Uterus (tissue), 3 donors: ENCODE measurements at regions not wholly inside any gene's neighbourhood (a gene's known extent, or its start where the extent isn't known, plus 50 kb on each side); places are given as distances from the start of the nearest gene placed in this dataset.
A peak's percentile ranks its signal among the peaks of the same experiment; 100 is the strongest.

Experiments
- DNase-seq, 2 donors: peaks; one replicate each; pipeline ENCODE4 v3.0.0-alpha.2; 2019 to 2020
- H3K27ac ChIP-seq, 2 donors: fragments of 200-600 bp; sonication (generic); 1 replicate in 1 of 2; 2 replicates in 1 of 2; pipeline ENCODE4 v1.5.1; 2016 to 2018
- H3K27me3 ChIP-seq, 2 donors: fragments of 200-600 bp; sonication (generic); one replicate each; pipeline ENCODE4 v1.5.1; 2018 to 2019; ENCODE audit warnings: control low read depth in 1 of 2
- H3K36me3 ChIP-seq, 2 donors: fragments of 200-600 bp; sonication (generic); one replicate each; pipeline ENCODE4 v1.5.1; 2019; ENCODE audit warnings: control low read depth in 1 of 2
- H3K4me1 ChIP-seq, 2 donors: fragments of 200-600 bp; sonication (generic); one replicate each; pipeline ENCODE4 v1.5.1; 2018 to 2019; ENCODE audit warnings: control low read depth in 1 of 2
- H3K4me3 ChIP-seq, 2 donors: fragments of 200-600 bp; sonication (generic); 1 replicate in 1 of 2; 2 replicates in 1 of 2; pipeline ENCODE4 v1.5.1; 2018 to 2019; ENCODE audit warnings: mild to moderate bottlenecking in 1 of 2
- H3K9me3 ChIP-seq, 2 donors: fragments of 200-600 bp; sonication (generic); one replicate each; pipeline ENCODE4 v1.5.1; 2019; ENCODE audit warnings: control low read depth in 1 of 2
- POLR2A ChIP-seq, 2 donors: fragments of 450-650 bp; IDR thresholded peaks; one replicate each; pipeline ENCODE4 v1.6.1; 2016; ENCODE audit warnings: antibody characterized with exemption in 2 of 2, mild to moderate bottlenecking in 1 of 2, moderate library complexity in 1 of 2
- intact Hi-C: fragments of 100-400 bp; cut with DNase I; formaldehyde crosslinking; loops from one replicate; pipeline ENCODE4 v1.15.1; 2023; ENCODE audit warnings: low total_unique reads
- TF ChIP-seq, protein P1 (sequence below), 4 experiments: fragments of 200-600 bp in 2 of 4; fragments of 450-650 bp in 2 of 4; sonication (generic) in 2 of 4; IDR thresholded peaks; one replicate each; pipeline ENCODE4 v1.5.1; 2016 to 2019; ENCODE audit warnings: antibody characterized with exemption in 4 of 4, mild to moderate bottlenecking in 2 of 4, moderate library complexity in 1 of 4
- donor health status: DM: yes; HTN: yes; CAD: no.

DNA sequence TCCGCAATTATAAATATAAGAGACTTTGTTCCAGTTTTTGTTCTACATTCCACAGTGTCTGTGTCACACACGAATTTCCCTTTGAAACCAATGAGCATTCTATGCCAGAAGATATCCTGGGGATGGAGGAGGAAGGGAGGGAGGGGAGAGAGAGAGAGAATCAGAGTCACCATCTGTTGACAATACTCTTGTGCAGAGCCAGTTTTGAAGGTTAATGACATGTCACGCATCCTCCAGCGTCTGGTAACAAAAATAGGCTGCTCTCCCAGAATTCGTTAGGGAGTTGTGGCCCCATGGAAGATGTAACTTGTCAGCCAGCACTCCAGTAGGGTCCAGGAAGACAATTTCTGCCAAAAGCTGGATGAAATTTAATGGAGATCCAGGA, 213.5 kb upstream of the KRR1 start:
- intact Hi-C loops, result no loop called here
- no peak overlapping the region for H3K4me3 ChIP-seq
- H3K36me3 ChIP-seq, result no peaks in the 10 kb centered on the region
- no peak for TF ChIP-seq POLR2A (IDR thresholded peaks at IDR 0.05)
- TF ChIP-seq, protein P1, sequence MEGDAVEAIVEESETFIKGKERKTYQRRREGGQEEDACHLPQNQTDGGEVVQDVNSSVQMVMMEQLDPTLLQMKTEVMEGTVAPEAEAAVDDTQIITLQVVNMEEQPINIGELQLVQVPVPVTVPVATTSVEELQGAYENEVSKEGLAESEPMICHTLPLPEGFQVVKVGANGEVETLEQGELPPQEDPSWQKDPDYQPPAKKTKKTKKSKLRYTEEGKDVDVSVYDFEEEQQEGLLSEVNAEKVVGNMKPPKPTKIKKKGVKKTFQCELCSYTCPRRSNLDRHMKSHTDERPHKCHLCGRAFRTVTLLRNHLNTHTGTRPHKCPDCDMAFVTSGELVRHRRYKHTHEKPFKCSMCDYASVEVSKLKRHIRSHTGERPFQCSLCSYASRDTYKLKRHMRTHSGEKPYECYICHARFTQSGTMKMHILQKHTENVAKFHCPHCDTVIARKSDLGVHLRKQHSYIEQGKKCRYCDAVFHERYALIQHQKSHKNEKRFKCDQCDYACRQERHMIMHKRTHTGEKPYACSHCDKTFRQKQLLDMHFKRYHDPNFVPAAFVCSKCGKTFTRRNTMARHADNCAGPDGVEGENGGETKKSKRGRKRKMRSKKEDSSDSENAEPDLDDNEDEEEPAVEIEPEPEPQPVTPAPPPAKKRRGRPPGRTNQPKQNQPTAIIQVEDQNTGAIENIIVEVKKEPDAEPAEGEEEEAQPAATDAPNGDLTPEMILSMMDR (IDR thresholded peaks at IDR 0.05), result no peak
- no peaks in the 10 kb centered on the region for H3K9me3 ChIP-seq
- H3K27ac ChIP-seq, result peak overlapping the region; percentile 35 to 54
- DNase-seq, result peak; percentile 28 to 39
- H3K27me3 ChIP-seq, result no peaks in the 10 kb centered on the region
- peaks cover 0 to 12% of the 10 kb centered on the region in 2 donors for H3K4me1 ChIP-seq

DNA sequence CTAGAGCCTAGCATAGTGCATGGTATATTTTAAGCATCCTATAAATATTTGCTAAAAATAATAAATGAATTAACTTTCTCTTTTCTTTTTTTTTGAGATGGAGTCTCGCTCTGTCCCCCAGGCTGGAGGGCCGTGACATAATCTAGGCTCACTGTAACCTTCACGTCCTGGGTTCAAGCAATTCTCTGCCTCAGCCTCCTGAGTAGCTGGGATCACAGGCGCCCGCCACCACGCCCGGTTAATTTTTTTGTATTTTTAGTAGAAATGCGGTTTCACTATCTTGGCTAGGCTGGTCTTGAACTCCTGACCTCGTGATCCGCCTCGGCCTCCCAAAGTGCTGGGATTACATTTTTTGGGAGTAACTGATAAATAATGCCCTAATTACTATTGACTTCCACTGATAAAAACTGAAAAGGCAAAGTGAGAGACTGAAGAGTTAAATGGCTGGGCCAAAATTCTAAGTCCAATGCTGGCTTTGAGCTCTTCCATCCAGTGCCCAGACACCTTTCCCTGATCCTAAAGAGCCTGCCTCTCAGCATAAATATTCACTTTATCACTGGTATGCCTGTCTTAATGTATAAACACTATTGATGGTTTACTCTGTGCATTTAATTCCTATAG, 213.0 kb upstream of the KRR1 start:
- Histone ChIP-seq H3K27me3 (no peaks in the 10 kb centered on the region), H3K4me1 (peaks cover 0 to 12% of the 10 kb centered on the region in 2 donors), H3K27ac (peak overlapping the region; percentile 35 to 54), H3K4me3 (no peak overlapping the region), H3K9me3 (no peaks in the 10 kb centered on the region), H3K36me3 (no peaks in the 10 kb centered on the region)
- intact Hi-C loops, result no loop called here
- DNase-seq, result no peak
- TF ChIP-seq, protein P1 (IDR thresholded peaks at IDR 0.05), result no peak
- TF ChIP-seq POLR2A (IDR thresholded peaks at IDR 0.05), result no peak

DNA sequence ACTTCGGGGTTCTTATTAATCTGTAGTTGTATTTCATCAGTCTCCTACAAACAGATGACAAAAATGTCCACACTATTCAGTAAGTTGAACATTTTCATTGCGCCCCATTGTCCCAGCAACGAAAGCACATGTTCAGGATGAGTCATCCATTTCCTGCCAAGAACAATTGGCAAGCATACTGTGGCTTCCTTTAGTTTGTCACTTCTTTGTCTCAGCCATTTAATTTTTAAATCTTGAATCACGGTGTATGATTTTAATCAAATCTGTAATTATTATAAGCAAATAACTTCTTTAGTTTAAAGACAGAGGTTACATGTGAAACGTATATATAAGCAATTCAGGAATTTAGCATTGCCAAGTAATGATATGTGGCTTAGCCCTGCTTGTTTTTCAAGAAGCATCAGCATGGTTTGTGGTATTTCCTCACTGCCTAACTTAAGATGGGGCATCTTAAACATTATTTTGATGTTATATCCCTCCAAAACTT, 211.3 kb upstream of the KRR1 start:
- DNase-seq, result peak; percentile 39 to 74
- no peaks in the 10 kb centered on the region for H3K9me3 ChIP-seq
- H3K36me3 ChIP-seq, result no peaks in the 10 kb centered on the region
- H3K4me1 ChIP-seq, result peaks cover 0 to 12% of the 10 kb centered on the region in 2 donors
- no peaks in the 10 kb centered on the region for H3K27me3 ChIP-seq
- no peak for TF ChIP-seq POLR2A (IDR thresholded peaks at IDR 0.05)
- TF ChIP-seq, protein P1 (IDR thresholded peaks at IDR 0.05), result no peak
- H3K27ac ChIP-seq, result peak overlapping the region; percentile 66 to 78
- H3K4me3 ChIP-seq, result no peak overlapping the region
- intact Hi-C loops, result no loop called here

DNA sequence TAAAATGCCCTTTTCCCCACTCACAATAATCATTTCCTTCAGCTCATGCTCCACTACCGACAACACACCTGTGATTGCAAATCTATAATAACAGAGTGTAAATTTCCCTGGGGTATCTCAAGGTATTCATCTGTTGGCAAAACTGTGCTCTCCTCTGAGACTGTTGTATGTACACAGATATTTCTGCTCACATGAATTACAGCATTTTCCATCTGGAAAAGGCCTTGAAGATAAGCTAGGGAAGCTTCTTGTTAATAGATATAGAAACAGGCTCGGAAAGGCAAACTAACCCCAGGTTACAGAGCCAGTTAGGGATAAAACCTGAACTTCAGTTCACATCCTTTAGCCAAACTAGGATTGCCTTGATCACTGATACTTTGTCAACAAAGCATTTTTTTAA, 210.4 kb upstream of the KRR1 start:
- TF ChIP-seq, protein P1 (IDR thresholded peaks at IDR 0.05), result no peak
- TF ChIP-seq POLR2A (IDR thresholded peaks at IDR 0.05), result no peak
- Histone ChIP-seq H3K36me3 (no peaks in the 10 kb centered on the region), H3K27me3 (no peaks in the 10 kb centered on the region), H3K4me3 (no peak overlapping the region), H3K9me3 (no peaks in the 10 kb centered on the region), H3K27ac (peak overlapping the region; percentile 66 to 78), H3K4me1 (peaks cover 0 to 12% of the 10 kb centered on the region in 2 donors)
- no peak for DNase-seq
- intact Hi-C loops, result no loop called here

DNA sequence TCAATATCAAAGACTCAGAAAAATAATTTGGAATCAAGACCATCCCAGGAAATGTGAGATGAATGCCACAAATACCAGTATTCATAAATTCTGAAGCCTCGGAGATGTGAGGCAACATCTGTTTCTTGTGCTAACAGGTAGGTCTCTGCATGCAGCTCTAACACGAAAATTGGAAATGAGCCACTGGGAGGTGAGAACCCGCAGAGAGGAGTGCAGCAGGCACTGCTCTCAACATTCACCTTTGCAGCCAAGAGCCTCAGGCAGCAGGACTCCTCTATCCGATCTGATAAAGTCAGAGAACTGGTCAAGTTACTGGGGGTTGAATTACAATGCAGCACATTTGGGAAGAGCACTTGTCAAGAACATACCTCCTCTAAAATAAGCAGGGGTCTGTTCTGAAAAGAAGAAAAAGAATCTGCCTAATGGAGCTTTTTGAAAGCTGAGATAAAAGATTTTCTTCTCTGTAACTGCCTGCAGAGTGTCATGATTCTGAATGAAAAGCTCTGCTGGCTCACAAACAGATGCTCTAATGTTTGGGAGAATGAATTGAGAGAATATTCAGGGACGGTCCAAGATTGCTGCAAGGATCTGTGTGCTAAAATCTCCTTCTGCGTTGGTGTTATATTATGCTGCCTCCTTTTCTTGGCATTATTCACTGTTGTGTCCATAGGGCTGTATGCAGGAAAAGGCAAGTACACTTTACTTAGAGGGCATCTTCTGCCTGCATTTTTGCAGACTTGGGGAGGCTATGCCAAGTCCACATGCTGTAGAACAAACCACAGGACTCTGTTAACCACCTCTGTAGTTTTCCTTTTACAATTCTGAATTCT, 209.6 kb upstream of the KRR1 start:
- no peaks in the 10 kb centered on the region for H3K36me3 ChIP-seq
- no peak for TF ChIP-seq POLR2A (IDR thresholded peaks at IDR 0.05)
- TF ChIP-seq, protein P1 (IDR thresholded peaks at IDR 0.05), result no peak
- H3K9me3 ChIP-seq, result no peaks in the 10 kb centered on the region
- no peak for DNase-seq
- H3K27me3 ChIP-seq, result no peaks in the 10 kb centered on the region
- H3K27ac ChIP-seq, result peak overlapping the region; percentile 66 to 78
- intact Hi-C loops, result no loop called here
- H3K4me1 ChIP-seq, result peaks cover 0 to 12% of the 10 kb centered on the region in 2 donors
- H3K4me3 ChIP-seq, result no peak overlapping the region
